WI38 (cell line): ENCODE measurements at regions not wholly inside any gene's neighbourhood (a gene's known extent, or its start where the extent isn't known, plus 50 kb on each side); places are given as distances from the start of the nearest gene placed in this dataset.

Experiments
- H3K4me3 ChIP-seq: 2 replicates; pipeline ENCODE4 v1.5.1; 2011; ENCODE audit warnings: low read depth, mild to moderate bottlenecking, control low read depth, low read length
- CTCF ChIP-seq: IDR thresholded peaks from 2 replicates; pipeline ENCODE4 v1.5.1; 2012; ENCODE audit warnings: low read depth, mild to moderate bottlenecking, control low read depth, low read length

GRCh38 chrX:39866229-39866628 lies 231.5 kb downstream of the BCOR start:
- no peak overlapping the region for H3K4me3 ChIP-seq
- TF ChIP-seq CTCF, result no peak

GRCh38 chrX:39869846-39870601 lies 227.7 kb downstream of the BCOR start:
- H3K4me3 ChIP-seq, result no peak overlapping the region
- TF ChIP-seq CTCF, result no peak

- H3K4me3 ChIP-seq, result no peak overlapping the region
- TF ChIP-seq CTCF, result no peak
These were observed 226.1 kb downstream of the BCOR start for GRCh38 chrX:39871648-39872047.

GRCh38 chrX:39873117-39873516 lies 224.6 kb downstream of the BCOR start:
- no peak for TF ChIP-seq CTCF
- no peak overlapping the region for H3K4me3 ChIP-seq

GRCh38 chrX:39874202-39874816 lies 223.4 kb downstream of the BCOR start:
- TF ChIP-seq CTCF, result no peak
- no peak overlapping the region for H3K4me3 ChIP-seq

- TF ChIP-seq CTCF, result no peak
- no peak overlapping the region for H3K4me3 ChIP-seq
These were observed 221.7 kb downstream of the BCOR start for GRCh38 chrX:39875834-39876628.

- no peak for TF ChIP-seq CTCF
- H3K4me3 ChIP-seq, result no peak overlapping the region
These were observed 219.9 kb downstream of the BCOR start for GRCh38 chrX:39877905-39878304.
